ENCODE measurements at regions not wholly inside any gene's neighbourhood (a gene's known extent, or its start where the extent isn't known, plus 50 kb on each side); places are given as distances from the start of the nearest gene placed in this dataset.
"Not testable (repeated sequence)": the region's sequence is repeated elsewhere in the genome, so short reads cannot be mapped to it uniquely, and the experiment has no call there.

- not testable (repeated sequence) for DNase-seq (ENCODE audit: low spot score)
Measured at GRCh38 chr15:34528055-34528754, 55.2 kb downstream of the GOLGA8B start.

DNA sequence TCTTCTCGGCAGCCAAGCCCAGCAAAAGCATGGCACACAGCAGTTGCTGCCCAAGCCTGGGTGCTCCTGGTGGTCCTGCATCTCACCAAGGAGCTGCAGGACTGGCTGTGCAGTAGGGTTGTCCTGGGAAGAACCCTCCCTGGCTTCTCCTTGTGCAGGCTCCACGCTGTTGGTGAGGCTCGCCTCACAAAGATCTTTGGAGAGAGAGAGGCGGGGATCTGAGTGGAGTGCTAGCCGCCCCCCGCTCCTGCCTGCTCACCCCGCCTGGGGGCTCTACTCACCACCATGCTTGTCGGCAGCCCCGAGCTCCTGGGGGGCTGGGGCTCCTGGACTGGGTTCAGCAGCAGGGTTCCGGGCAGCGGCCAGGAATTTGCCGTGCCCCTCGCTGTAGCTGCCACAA lies 55.8 kb downstream of the GOLGA8B start:
- DNase-seq (ENCODE audit: low spot score), result not testable (repeated sequence)

GRCh38 chr15:34523849-34524248 lies 59.6 kb downstream of the GOLGA8B start:
- DNase-seq (ENCODE audit: low spot score), result not testable (repeated sequence)

GRCh38 chr15:34522601-34523000 lies 60.9 kb downstream of the GOLGA8B start:
- DNase-seq (ENCODE audit: low spot score), result not testable (repeated sequence)

DNA sequence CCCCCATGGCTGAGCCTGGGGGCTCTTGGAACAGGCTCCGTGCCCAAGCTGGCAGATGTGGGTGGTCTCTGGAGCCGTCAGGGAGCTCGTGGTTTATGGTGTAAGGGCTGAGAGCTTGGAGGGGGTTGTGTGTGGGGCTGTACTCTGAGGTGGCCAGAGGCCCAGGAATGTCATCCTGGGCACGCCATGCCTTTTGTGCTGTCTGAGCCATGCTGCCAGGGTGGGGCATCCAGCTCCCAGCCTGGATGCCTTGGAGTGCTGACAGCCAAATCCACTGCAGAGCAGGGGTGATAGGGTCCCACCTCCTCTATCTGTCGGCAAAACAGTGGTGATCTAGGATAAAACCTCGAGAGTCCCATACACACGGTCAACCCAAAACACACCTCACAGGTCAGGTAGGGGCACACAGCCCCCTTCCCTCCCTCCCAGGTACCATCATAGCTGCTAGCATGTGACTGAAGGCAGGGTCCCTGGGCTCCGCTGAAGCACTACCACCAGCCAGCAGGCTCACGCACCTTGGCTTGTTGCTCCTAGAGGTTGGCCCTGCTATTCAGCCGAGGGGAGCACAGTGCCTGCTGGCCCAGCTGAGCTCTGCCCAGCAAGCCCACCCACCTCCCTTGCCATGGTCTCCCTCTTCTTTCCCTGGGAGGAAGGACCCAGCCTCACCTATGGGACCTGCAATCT lies 61.5 kb downstream of the GOLGA8B start:
- not testable (repeated sequence) for DNase-seq (ENCODE audit: low spot score)

GRCh38 chr15:34520566-34520965 lies 62.9 kb downstream of the GOLGA8B start:
- DNase-seq (ENCODE audit: low spot score), result no peak

- DNase-seq (ENCODE audit: low spot score), result not testable (repeated sequence)
Measured at GRCh38 chr15:34520010-34520409, 63.4 kb downstream of the GOLGA8B start.

- DNase-seq (ENCODE audit: low spot score), result peak; percentile 22
Measured at GRCh38 chr15:34514251-34514670, 69.2 kb downstream of the GOLGA8B start.

- no peak for DNase-seq (ENCODE audit: low spot score)
Measured at GRCh38 chr15:34512628-34513027, 70.8 kb downstream of the GOLGA8B start.

DNA sequence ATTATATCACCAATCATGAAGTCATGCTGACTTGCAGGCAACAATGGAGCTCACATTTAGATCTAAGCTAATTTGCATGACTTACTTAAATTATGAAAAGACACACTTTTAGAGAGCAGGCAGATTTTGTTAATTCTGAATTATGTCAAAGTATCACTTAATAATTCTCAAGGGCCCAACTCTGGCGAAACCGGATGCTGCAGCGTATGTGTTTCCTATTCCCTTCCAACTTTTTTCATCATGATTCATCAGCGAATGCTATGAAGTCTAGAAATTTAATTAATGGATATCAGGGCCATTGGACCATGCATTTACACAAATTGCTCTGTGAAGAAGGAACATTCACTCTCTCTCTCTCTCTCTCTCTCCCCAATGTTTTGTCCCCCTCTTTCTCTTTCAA lies 63.5 kb upstream of the GOLGA8A start:
- DNase-seq (ENCODE audit: low spot score), result no peak

GRCh38 chr15:34496207-34496995 lies 58.8 kb upstream of the GOLGA8A start:
- no peak for DNase-seq (ENCODE audit: low spot score)

DNA sequence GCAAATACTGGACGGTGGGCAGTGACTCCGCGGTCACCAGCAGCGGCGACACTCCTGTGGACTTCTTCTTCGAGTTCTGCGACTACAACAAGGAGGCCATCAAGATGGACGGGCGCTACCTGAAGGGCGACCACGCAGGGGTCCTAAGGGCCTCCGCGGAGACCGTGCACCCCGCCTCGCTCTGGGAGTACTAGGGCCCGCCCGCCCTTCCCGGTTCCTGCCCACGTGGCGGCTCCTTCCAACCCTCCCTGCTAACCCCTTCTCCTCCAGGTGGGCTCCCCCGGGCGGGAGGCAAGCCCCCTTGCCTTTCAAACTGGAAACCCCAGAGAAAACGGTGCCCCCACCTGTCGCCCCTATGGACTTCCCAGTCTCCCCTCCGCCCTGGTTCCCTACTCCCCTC lies 58.1 kb upstream of the GOLGA8A start:
- not testable (repeated sequence) for DNase-seq (ENCODE audit: low spot score)

GRCh38 chr15:34494084-34494399 lies 56.4 kb upstream of the GOLGA8A start:
- DNase-seq (ENCODE audit: low spot score), result no peak

DNA sequence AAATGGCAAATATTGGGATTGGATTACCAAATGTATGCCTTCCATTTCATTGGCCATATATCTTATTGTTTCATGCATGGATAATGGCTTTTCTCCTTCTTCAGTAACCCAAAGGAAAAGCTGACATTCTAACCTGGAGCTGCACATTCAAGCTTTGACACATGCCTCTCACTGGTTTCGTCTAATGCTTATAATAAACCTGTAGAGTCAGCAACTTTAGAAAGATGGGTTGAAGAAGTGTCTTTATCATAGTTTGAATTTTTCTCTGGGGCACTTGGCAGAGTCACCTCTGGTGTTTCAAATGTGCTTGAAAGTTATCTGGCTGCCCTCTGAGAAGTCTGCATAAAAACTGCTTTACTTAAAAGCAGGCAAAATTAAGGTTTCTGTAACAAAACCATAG lies 55.4 kb upstream of the GOLGA8A start:
- no peak for DNase-seq (ENCODE audit: low spot score)

DNA sequence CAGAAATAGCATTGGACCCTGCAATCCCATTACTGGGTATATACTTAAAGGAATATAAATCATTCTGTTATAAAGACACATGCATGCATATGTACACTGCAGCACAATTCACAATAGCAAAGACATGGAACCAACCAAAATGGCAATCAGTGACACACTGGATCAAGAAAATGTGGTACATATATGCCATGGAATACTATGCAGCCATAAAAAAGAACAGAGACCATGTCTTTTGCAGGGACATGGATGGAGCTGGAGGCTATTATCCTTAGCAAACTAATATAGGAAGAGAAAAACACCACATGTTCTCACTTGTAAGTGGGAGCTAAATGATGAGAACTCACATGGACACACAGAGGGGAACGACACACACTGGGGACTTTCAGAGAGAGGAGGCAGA lies 53.9 kb upstream of the GOLGA8A start:
- DNase-seq (ENCODE audit: low spot score), result not testable (repeated sequence)

DNA sequence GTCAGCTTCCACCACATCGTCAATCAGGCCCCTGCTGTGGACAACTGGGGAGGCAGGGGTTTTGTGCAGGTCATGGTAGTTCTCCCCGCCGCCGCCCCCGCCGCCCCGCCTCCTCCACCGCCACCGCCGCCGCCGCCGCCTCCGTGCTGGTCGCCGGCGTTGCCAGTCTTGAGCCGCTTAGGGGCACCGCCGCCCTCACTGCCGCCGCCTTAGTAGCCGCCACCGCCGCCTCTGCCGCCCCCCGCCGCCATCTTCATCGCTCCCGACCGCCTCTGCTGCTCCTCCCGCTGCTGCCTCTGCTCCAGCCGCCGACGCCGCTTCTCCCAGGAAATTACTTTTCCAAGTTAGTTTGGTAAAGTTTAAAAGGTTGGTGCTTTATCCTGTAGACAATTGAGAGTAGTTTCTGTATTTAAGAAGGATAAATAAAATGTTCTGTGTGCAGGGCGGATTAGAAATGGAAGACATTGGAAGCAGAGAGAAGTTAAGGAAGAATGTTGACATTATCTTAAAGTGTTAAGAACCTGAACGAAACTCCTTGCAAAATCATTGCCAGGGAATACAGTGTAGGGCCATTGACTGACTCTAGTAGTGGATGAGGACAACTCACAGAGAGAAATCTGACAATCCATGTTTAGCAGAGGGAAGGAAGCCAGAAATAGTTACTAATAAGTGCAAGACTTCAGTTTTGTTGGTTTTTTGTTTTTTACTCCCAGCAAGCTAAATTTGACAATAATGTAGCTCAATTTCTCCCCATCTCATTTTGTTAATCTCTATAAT lies 53.0 kb upstream of the GOLGA8A start:
- no peak for DNase-seq (ENCODE audit: low spot score)

DNA sequence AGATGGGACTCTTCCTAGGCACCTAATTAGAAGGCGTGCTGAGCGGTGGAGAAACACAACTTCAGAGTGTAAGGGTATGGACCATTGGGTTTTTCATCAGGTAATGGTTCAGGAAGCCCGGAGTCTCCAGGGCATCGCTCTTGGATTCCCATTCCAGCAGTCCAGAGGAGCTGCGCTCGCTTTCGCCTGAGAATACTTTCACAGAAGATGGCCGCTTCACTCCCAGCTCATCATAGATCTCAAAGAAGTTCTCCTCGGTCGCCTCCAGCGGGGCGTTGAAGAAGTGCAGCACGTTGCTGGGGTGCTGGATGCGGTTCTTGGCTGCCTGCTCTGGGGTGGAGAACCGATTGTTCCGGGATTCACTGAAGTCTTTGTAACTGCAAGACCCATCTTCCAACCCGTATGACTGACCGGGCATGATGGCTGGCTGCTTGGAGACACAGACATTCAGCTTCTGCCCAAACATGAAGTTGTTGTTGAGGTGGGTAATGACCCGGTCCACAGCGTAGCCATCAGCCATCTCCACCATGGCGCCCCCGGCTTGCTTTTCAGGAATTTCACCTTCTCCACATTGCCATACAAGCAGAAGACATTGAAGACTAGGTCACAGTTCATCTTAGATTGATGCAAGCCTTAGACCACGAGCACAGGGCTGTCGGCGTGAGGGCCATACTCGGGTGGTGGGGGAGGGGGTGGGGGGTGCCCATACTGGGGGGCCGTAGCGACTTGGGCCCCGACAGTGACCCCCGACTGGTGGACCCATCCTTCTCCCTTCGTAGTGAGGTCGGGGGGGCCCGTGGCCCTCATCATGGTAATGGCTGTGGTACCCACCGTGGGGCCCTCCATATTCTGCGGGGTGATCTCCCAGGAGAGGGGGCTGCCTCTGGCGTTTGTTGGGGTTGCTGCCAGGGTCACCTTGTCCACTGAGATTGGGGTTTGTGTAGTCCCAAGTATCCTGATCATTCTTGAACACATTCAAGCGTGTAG lies 51.7 kb upstream of the GOLGA8A start:
- not testable (repeated sequence) for DNase-seq (ENCODE audit: low spot score)
